DOHH2 (cell line): ENCODE measurements at regions not wholly inside any gene's neighbourhood (a gene's known extent, or its start where the extent isn't known, plus 50 kb on each side); places are given as distances from the start of the nearest gene placed in this dataset.

ENCODE experiments used
- H3F3A ChIP-seq: fragments of 200-600 bp; sonication (generic), shearing (Covaris generic); 2 replicates; pipeline ENCODE4 v1.6.0; 2016; ENCODE audit warnings: antibody characterized with exemption, mild to moderate bottlenecking; ENCODE audit not compliant: control insufficient read depth, insufficient read depth
- H3K27ac ChIP-seq: fragments of 200-600 bp; sonication (generic); 2 replicates; pipeline ENCODE4 v1.5.1; 2014; ENCODE audit warnings: low read depth, mild to moderate bottlenecking, low read length, moderate library complexity
- H3K27me3 ChIP-seq: fragments of 200-600 bp; sonication (generic); 2 replicates; pipeline ENCODE4 v1.6.1; 2014; ENCODE audit warnings: mild to moderate bottlenecking, low read length, mixed read lengths; ENCODE audit not compliant: control insufficient read depth
- H3K36me3 ChIP-seq: fragments of 200-600 bp; sonication (generic); 2 replicates; pipeline ENCODE4 v1.6.1; 2014; ENCODE audit warnings: mild to moderate bottlenecking, low read length, moderate library complexity, mixed read lengths; ENCODE audit not compliant: control insufficient read depth
- H3K4me1 ChIP-seq: fragments of 200-600 bp; sonication (generic); 2 replicates; pipeline ENCODE4 v1.6.1; 2014; ENCODE audit warnings: mild to moderate bottlenecking, low read length, mixed read lengths; ENCODE audit not compliant: control insufficient read depth
- H3K4me2 ChIP-seq: fragments of 200-600 bp; sonication (generic); 2 replicates; pipeline ENCODE4 v1.6.0; 2014; ENCODE audit warnings: mild to moderate bottlenecking, low read length, moderate library complexity
- H3K4me3 ChIP-seq: fragments of 200-600 bp; sonication (generic); 2 replicates; pipeline ENCODE4 v1.5.1; 2014; ENCODE audit warnings: mild to moderate bottlenecking, low read length, mixed read lengths
- H3K79me2 ChIP-seq: fragments of 200-600 bp; sonication (generic); 2 replicates; pipeline ENCODE4 v1.6.1; 2014; ENCODE audit warnings: mild to moderate bottlenecking, low read length, mixed read lengths; ENCODE audit not compliant: control insufficient read depth
- H3K9me2 ChIP-seq: fragments of 200-600 bp; sonication (generic); replicated peaks from 2 replicates; pipeline ENCODE4 v1.6.1; 2014; ENCODE audit warnings: mild to moderate bottlenecking, low read length, mixed read lengths; ENCODE audit not compliant: control insufficient read depth
- H3K9me3 ChIP-seq: fragments of 200-600 bp; sonication (generic); 2 replicates; pipeline ENCODE4 v1.6.1; 2014; ENCODE audit warnings: antibody characterized with exemption, low read length, mixed read lengths; ENCODE audit not compliant: control insufficient read depth, insufficient read depth
- H4K20me1 ChIP-seq: fragments of 200-600 bp; sonication (generic); 2 replicates; pipeline ENCODE4 v1.6.0; 2014; ENCODE audit warnings: low read depth, mild to moderate bottlenecking, antibody characterized with exemption, low read length, moderate library complexity; ENCODE audit not compliant: control insufficient read depth, insufficient read depth
- EZH2phosphoT487 ChIP-seq: fragments of 200-600 bp; sonication (generic); IDR thresholded peaks from 2 replicates; pipeline ENCODE4 v1.6.1; 2017; ENCODE audit warnings: borderline replicate concordance, mild to moderate bottlenecking, antibody characterized with exemption, low read length, moderate library complexity, mixed read lengths
- TF ChIP-seq, protein P1 (sequence below): fragments of 200-600 bp; sonication (generic); IDR thresholded peaks from one replicate; pipeline ENCODE4 v1.5.1; 2014; ENCODE audit warnings: antibody characterized with exemption, mild to moderate bottlenecking, low read depth, low read length; ENCODE audit not compliant: poor library complexity, severe bottlenecking

DNA sequence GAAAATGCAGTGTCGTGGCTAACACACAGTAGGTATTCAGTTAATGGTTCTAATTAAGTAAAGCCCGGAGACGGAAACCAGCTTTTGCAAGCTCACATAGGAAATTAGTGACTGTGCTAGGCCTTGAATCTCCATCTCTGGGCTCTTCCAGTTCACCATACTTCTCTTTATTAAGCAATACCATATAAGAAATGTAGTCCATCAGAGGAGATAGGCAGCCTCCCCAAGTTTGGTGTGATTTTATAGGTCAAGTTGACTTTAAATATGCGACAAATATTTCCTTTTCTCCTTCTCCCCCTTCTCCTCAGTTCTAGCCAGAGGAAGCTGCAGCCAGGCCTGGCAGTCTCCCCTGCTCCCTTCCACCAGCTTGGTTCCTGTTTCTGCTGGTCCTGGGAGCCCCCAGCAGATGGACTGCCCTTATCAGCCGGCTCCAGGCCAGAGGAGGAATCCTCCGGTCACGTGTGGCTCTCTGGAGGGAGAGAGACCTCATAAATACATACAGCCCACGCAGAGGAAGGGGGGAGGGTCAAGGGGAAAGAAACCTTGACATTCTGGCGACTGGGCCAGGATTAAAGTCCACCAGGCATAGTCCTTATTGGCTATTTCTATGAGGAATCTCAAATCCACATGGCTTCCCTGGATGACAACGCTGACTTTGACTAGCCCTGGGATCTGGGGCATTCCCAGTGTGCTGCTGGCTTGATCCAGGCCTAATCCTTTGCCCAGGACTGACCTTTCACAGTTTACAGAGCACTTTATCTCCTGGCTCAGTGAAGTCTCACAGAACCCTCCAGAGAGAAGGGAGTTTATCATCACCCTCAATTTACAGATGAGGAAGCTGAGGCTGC lies 115.1 kb upstream of the JUN start:
- Histone ChIP-seq H3K9me2 (no peaks in the 10 kb centered on the region), H3K27me3 (peaks cover 26% of the 10 kb centered on the region), H3K79me2 (no peaks in the 10 kb centered on the region), H3K4me2 (no peak overlapping the region), H3K4me1 (no peaks in the 10 kb centered on the region), H3K27ac (no peak overlapping the region), H4K20me1 (no peaks in the 10 kb centered on the region), H3K9me3 (no peaks in the 10 kb centered on the region; the same call in 1 of the 2 replicates), H3F3A (no peaks in the 10 kb centered on the region), H3K4me3 (no peak overlapping the region), H3K36me3 (no peaks in the 10 kb centered on the region)
- TF ChIP-seq, protein P1, sequence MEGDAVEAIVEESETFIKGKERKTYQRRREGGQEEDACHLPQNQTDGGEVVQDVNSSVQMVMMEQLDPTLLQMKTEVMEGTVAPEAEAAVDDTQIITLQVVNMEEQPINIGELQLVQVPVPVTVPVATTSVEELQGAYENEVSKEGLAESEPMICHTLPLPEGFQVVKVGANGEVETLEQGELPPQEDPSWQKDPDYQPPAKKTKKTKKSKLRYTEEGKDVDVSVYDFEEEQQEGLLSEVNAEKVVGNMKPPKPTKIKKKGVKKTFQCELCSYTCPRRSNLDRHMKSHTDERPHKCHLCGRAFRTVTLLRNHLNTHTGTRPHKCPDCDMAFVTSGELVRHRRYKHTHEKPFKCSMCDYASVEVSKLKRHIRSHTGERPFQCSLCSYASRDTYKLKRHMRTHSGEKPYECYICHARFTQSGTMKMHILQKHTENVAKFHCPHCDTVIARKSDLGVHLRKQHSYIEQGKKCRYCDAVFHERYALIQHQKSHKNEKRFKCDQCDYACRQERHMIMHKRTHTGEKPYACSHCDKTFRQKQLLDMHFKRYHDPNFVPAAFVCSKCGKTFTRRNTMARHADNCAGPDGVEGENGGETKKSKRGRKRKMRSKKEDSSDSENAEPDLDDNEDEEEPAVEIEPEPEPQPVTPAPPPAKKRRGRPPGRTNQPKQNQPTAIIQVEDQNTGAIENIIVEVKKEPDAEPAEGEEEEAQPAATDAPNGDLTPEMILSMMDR = no peak
- TF ChIP-seq EZH2phosphoT487 = no peak

DNA sequence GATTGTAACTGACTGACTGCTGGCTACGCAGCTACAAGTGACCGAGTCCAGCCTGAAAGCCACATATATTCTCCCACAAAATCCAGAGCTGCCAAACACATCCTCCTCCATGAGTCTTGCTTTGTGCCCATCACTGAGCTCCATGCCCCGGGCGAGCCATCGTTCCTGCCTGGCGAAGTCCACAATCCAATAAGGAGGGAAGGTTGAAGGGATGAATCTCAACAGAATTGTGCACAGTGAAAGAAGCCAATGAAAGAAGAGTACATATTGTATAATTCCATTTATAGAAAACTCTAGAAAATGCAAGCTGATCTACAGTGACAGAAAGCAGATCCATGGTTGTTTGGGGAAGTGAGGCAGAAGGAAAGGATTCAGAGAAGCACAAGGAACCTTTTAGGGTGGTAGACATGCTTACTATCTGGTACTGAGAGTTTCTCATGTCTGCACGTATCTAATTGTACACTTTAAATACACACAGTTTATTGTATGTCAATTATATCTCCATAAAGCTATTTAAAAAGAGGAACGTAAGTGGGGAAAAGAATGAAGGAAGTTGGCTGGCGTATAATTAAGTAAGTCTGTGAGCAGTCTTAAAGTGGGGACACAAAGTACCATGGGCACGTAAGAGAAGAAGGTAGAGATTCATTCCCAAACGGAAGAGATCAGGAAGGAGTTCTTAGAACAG lies 115.9 kb upstream of the JUN start:
- Histone ChIP-seq H3K27ac (no peak overlapping the region), H3K4me3 (no peak overlapping the region), H3F3A (no peaks in the 10 kb centered on the region), H3K27me3 (peaks cover 31% of the 10 kb centered on the region), H3K9me2 (no peaks in the 10 kb centered on the region), H3K4me2 (no peak overlapping the region), H3K4me1 (no peaks in the 10 kb centered on the region), H3K9me3 (no peaks in the 10 kb centered on the region; the same call in 1 of the 2 replicates), H4K20me1 (no peaks in the 10 kb centered on the region), H3K79me2 (no peaks in the 10 kb centered on the region), H3K36me3 (no peaks in the 10 kb centered on the region)
- no peak for TF ChIP-seq EZH2phosphoT487

DNA sequence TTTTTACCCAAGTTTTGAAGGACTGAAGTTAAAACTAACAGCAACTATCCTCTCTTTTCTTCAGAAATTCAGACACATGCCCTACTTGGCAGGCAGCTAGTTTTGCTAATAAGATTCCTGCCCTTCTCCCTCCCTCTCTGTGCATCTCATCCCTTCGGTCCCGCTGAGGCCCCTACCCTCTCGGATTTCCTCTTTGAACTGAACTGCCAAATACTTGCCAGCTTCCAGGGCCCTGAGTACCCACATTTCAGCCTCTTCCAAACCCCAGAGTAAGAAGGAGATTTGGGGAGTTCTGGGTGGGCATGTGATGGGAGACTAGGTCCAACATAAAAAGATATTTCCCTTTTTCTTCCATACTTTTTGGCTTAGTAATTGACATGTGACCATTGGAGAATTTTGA lies 116.5 kb upstream of the JUN start:
- H3F3A ChIP-seq = no peaks in the 10 kb centered on the region
- no peaks in the 10 kb centered on the region for H3K36me3 ChIP-seq
- H3K27ac ChIP-seq = no peak overlapping the region
- no peaks in the 10 kb centered on the region for H3K9me2 ChIP-seq
- H3K27me3 ChIP-seq = peaks cover 35% of the 10 kb centered on the region
- H3K4me2 ChIP-seq = no peak overlapping the region
- no peaks in the 10 kb centered on the region; the same call in 1 of the 2 replicates for H3K9me3 ChIP-seq
- H3K4me1 ChIP-seq = no peaks in the 10 kb centered on the region
- H3K4me3 ChIP-seq = no peak overlapping the region
- no peaks in the 10 kb centered on the region for H4K20me1 ChIP-seq
- TF ChIP-seq, protein P1 = no peak
- no peak for TF ChIP-seq EZH2phosphoT487
- H3K79me2 ChIP-seq = no peaks in the 10 kb centered on the region

DNA sequence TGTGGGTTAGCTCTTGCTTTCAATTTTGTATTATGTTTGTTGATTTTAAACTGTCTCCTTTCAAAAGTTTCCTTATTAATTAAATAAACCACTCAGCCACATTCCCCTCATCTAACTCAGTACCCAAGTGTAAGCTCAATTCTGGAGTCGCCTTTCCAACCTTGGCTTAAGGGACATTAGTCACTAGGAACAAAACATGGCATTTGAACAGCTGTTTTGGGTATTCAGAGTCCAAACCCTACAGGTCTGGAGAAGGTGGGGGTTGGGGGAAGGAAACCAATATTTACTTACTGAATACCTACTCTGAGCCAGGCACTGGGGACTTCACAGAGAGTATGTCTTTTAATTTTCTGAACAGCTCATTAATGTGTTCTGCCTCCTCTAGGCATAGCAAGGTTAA lies 117.2 kb upstream of the JUN start:
- Histone ChIP-seq H3K9me3 (no peaks in the 10 kb centered on the region; the same call in 1 of the 2 replicates), H3K4me1 (no peaks in the 10 kb centered on the region), H3K36me3 (no peaks in the 10 kb centered on the region), H3K27me3 (peaks cover 39% of the 10 kb centered on the region), H3F3A (no peaks in the 10 kb centered on the region), H4K20me1 (no peaks in the 10 kb centered on the region), H3K27ac (no peak overlapping the region), H3K9me2 (no peaks in the 10 kb centered on the region), H3K4me3 (no peak overlapping the region), H3K4me2 (no peak overlapping the region), H3K79me2 (no peaks in the 10 kb centered on the region)
- TF ChIP-seq, protein P1 = no peak
- TF ChIP-seq EZH2phosphoT487 = no peak
